ENCODE measurements at regions not wholly inside any gene's neighbourhood (a gene's known extent, or its start where the extent isn't known, plus 50 kb on each side); places are given as distances from the start of the nearest gene placed in this dataset.

DNA sequence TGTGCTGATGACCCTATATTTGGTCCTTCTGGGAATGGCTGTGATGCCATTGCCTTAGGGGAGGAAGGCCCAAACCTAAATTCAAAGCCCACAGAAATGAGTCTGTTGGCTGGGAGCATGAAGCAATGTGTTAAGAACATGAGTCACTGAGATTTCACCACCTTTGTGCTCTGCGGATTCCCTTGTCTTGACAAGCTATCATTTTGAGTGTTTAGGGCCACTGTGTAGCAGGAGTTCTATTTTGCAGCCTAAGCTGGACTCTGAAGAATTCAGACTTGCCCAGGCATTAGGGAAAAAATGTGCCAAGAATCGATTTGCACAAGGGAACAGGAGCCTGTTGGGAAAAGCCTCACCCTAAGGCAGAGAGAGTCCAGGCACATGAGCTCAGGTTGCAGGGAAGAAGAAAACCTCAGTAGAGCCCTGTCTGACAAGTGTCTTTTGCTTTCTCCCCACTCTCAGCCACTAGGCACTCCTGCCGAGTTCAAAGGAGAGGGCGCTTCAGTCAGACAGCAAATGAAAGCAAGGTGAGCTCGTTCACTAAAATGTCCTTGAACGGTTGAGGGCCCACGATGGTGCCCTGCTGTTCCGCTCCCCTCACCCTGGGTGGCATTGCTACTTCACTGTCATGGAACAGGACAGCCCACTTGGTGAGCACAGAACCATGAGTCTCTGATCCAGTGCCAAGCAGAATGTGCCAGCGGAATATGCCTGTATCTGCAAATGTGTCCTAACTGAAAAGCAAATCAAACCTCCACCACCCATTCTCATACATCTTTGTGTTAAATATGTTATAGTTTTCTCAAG lies 93.6 kb downstream of the PRLHR start:
- DNase-seq (ENCODE audit: low read depth) = peak; percentile 70

DNA sequence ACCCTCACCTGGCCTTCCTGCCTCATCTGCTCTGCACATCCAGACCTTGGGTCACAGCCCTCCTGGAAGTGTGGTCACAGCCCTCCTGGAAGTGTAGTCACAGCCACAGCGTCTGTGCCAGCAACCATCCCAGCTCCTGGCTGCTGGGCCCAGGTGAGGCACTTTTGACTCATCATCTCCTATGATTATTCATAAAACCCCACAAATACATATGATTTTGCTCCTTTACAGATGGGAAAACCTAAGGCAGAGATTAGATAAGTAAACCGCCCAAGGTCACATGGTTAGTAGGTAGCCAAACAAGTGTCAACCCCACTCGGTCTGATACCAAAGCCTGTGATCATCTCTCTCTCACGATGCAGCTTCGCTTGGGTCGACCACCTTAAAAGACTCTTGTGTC lies 94.3 kb downstream of the PRLHR start:
- DNase-seq (ENCODE audit: low read depth) = no peak

DNA sequence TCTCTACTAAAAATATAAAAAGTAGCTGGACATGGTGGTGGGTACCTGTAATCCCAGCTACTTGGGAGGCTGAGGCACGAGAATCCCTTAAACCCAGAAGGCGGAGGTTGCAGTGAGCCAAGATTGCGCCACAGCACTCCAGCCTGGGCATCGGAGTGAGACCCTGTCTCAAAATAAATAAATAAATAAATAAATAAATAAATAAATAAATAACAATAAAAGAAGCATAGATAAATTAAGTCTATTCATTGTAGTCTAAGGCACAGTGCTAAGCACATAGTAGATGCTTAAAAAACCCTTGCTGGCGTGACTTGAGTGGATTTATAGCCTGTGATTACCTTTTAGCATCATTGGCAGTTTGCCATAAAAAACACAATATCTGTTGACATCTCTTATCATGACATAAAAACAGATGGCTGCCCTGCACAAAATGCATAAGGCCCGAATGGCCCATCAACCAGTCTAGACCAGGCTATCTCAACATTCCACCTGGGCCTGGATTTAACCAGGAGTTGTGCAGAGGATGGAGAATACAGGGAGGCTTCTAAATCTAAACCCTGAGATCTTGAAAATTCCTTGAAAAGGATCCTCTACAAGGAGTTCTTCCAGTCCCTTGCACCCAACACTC lies 94.9 kb downstream of the PRLHR start:
- no peak for DNase-seq (ENCODE audit: low read depth)

DNA sequence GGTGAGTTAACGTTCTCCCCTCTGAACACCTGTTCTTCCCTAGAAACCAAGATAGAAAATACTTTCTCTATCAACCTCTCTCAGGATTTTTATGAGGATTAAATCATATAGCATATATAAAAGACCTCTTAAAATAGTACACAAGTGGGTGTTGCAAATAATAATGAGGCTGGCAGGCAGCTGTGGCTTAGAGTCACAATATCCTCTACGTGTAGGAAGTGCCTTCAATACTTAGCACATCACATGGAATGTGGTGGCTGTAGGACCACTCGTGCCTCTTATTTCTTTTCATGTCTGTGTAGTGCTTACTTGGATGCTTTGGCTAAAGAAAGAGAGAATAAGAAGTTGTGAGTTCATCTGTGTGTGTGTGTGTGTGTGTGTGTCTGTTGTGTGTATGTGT lies 96.3 kb downstream of the PRLHR start:
- DNase-seq (ENCODE audit: low read depth) = no peak

DNA sequence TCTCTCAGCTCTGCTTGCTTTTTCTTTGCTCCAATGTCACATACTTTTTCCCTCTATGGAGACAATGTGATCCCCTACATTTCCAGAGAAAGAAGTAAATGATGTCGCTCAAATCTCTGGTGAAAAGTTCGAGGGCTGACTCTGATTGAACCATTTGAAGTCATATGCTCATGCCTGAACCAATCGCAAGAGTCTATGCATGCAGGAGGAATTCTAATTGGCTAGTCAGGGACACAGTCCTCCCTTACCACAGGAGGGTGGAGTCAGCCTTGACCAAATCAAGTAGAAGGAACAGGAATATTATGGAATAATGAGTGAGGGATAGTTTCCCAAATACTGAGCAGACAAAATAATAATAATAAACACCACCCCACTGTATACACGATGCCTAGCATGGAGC lies 96.8 kb downstream of the PRLHR start:
- DNase-seq (ENCODE audit: low read depth) = no peak

DNA sequence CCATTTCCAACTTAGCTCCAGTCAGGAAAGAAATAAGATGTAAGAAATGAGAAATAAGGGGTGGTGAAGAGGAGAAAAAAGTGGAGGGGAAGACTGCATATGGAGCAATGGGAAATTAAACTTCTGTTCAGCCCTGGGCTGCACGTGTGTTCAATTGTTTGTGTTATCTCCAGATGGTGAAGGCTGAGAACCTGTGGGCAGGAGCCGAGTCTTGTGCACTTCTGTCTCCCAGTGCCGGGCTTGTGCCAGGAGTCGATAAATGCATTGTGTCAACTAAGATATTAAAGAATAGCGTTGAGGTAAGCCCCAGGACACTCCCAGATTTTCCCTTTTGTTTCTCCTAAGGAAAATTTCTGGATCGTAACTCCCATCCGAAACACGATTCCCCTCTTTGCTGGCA lies 98.2 kb downstream of the PRLHR start:
- no peak for DNase-seq (ENCODE audit: low read depth)

DNA sequence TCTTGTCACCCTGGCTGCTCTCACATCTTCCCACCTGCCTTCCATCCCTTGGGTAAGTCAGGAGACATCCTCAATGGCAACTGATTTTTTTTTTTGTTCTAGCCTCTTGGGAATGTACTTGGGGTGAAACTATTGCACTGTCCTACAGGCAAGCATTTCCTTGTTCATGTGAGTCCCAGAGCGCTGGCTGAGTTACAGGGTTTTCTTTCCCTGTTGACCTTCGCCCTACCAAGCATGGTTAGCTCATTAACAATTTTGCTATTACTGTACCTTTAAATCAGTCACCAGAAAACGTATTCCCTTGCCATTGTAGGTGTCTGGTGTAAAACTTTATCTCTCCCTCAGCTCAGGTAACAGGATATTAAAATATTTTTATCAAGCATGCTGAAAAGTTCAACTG lies 98.9 kb downstream of the PRLHR start:
- no peak for DNase-seq (ENCODE audit: low read depth)

DNA sequence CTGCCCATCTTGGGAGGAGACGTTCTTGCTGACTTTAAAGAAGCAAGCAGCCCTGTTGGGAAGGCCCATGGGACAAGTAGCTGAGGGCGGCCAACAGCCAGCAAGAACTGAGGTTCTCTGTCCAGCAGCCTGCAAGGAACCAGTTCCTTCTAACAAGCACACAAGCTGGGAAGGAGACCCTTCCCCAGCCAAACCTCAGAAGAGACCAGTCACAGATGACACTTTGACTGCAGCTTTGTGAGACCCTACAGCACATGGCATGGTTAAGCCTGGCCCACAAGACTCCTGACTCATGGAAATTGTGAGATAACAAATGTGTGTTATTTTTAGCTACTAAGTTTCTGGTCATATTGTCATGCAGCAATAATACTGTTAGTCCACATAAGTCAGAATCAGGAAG lies 99.9 kb downstream of the PRLHR start:
- DNase-seq (ENCODE audit: low read depth) = no peak

DNA sequence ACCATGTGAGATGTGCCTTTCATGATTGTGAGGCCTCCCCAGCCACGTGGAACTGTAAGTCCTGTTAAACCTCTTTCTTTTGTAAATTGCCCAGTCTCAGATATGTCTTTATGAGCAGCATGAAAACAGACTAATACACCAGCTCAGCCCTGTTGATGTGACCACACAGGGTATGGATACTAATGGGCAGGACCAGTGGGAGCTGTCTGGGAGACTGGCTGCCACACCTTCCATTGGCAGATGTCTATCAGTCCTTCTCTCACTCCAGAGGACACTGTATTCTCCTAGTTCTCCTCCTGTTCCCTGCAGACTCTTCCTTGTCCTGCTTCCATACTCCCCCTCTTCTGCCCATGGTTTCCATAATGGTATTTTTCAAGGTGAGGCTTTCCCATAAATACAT lies 104.4 kb downstream of the PRLHR start:
- DNase-seq (ENCODE audit: low read depth) = no peak

DNA sequence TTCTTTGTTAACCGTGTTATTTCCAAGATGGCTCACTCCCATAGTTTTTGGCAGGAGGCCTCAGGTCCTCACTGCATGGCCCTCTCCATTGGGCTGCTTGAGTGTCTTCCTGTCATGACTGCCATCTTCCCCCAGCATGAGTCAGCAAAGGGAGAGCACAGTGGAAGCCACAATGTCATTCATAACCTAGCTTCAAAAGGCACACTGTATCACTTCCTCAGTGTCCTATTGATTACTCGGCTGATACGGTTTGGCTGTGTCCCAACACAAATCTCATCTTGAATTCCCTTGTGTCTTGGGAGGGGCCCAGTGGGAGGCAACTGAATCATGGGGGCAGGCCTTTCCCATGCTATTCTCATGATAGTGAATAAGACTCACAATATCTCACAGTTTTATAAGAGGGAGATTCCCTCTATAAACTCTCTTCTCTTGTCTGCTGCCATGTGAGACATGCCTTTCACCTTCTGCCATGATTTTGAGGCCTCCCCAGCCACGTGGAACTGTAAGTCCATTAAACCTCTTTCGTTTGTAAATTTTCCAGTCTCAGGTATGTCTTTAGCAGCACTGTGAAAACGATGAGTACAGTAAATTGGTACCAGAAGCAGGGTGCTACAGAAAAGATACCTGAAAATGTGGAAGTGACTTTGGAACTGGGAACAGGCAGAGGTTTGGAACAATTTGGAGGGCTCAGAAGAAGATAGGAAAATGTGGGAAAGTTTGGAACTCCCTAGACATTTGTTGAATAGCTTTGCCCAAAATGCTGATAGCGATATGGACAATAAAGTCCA lies 106.5 kb downstream of the PRLHR start:
- no peak for DNase-seq (ENCODE audit: low read depth)

DNA sequence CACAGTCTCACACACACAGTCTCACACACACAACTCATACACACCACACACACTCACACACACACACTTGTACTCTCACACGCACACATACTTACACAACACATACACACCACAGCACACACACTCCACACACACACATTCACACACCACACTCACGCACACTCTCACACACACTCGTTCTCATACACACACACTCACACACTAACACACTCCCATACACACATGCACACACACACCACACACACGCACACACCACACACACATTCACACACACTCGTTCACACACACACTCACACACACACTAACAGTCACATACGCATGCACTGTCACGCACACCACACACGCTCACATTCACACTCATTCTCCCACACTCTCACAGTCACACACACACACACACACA lies 109.8 kb downstream of the PRLHR start:
- no peak for DNase-seq (ENCODE audit: low read depth)

DNA sequence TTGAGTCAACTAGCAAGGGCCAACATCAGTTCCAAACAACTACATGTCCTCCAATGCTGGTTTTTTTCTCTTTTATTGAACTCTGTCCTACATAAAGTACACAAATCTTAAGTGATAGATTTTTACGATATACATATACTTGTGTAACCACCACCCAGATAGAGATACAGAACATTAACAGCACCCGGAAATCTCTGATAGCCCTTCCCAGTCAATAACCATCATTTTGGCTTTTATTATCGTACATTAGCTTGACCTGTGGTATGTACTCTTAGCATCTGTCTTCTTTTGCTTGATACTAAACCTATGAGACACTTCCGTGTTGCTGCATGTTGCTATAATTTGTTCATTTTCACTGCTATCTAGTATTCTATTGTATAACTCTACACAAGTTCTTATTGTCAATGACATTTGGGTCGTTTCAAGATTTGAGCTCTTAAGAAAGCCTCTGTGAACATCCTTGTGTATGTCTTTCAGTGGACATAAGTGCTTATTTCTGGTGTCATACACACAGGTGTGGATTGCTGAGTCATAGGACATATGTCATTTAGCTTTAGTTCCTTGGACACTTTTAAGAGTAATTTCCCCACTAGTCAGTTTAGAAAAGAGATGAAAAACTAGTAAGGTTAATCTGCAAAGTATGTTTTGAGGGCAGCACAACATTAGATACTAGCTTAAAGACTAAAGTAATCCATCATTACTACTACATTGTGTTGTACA lies 111.1 kb downstream of the PRLHR start:
- no peak for DNase-seq (ENCODE audit: low read depth)

DNA sequence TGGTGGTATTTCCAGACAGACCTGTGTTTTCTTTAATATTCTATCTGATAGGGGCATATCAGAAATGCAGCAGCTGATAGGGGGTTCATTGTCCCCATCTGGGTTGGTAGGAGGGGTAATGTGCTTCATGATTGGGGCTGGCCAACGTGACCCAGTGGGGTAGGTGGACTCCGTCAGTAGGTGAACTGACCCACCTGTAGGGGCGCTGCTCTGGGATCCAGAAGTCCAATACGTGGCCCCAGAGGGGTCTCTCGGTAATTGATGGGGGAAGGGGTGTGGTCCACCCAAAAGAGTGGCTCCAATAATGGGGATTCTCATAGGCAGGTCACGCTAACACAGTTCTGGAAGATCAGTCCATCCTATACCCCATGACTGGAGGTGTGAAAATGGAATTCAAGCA lies 112.0 kb downstream of the PRLHR start:
- no peak for DNase-seq (ENCODE audit: low read depth)

DNA sequence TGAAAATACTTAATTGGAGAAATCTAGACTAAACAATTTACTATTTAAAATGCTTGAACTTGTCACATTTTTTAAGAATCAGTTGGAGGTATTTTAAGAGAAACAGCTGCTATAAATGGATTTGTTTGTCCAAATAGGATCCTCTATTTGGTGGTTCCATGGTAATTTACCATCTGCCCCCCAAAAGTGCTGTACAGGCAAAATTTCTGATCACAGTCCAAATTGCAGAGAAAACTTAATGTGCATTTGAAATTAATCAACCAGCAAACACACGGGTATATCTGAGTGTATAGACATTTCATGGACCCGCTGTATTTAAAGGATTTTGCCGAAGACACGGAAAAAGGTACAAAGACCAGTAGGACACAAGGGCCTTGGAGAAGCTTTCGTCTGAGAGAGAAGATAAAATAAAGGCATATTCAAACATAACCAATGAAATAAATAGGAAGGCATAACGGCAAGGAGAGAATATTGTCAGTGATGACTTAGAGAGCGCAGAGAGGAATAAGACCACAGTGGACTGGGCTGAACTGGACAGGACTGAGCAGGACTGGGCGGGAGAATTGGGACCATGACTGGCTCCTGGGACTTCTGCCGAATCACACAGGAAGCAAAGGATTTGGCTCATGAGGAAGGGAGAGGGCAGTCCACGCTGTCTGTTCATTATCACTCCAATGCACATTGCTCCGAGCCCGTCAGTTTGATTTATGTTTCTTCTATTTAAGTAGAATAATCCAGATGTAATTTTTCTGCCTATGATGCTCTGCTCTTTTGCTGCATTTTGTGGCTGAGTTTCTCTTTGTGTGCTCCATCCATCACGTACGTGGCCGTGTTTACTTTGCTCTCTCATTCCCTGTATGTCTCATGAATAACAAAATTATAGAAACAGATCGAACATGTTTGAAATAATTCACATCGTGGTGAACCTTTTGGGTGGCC lies 112.8 kb downstream of the PRLHR start:
- DNase-seq (ENCODE audit: low read depth) = no peak

DNA sequence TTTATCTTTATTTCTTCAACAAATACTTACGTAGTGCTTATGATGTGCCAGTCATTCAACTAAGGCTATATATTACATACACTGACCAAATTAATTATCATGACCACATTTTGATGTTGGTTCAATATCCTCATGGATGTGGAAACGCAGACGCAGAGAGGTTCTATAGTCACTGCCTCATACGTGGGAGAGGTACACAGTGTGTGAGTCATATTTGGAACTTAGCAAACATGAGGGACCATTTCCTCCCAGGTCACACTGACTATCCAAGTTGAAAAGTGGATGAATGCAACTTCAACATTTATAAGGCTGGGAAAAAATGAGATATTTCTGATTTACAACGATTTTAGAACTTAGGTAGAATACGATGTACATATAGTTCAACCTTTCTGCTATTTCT lies 113.6 kb downstream of the PRLHR start:
- DNase-seq (ENCODE audit: low read depth) = no peak

DNA sequence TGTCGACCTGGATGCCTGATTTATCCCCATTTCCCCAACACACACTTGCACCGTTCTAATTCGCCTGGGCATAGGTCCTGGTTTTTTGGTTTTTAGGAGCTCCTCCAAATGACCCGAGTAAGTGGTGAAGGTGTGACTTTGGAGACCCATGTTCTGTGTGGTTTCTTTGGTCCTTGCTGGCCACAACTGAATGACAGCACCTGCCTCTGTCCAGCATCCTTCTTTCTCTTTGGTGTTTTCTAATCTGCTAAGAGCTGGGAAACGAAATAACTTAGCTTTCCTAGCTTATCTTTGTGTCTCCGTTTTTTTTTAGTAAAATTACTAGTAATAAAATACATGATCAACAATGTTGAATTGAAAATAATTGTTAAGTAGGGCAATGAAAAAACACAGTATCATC lies 120.2 kb downstream of the PRLHR start:
- DNase-seq (ENCODE audit: low read depth) = no peak

DNA sequence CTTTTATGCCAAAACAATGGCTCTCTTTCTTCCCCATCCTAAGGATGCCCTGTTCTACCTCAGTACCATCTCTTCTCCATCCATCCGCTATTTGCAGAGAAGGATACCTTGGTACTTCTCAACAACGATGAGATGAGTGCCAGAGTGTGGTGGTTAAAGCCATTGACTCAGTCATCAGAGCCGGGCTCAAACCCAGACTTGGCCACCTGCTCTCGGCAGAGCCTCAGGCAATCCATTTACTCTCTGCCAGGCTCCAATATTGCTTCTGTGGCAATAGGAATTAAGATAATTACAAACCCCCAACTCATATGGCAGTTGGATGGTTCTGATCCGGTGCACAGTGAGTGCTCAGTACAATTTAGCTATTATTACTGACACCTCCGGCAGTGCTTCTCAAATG lies 121.3 kb downstream of the PRLHR start:
- no peak for DNase-seq (ENCODE audit: low read depth)

DNA sequence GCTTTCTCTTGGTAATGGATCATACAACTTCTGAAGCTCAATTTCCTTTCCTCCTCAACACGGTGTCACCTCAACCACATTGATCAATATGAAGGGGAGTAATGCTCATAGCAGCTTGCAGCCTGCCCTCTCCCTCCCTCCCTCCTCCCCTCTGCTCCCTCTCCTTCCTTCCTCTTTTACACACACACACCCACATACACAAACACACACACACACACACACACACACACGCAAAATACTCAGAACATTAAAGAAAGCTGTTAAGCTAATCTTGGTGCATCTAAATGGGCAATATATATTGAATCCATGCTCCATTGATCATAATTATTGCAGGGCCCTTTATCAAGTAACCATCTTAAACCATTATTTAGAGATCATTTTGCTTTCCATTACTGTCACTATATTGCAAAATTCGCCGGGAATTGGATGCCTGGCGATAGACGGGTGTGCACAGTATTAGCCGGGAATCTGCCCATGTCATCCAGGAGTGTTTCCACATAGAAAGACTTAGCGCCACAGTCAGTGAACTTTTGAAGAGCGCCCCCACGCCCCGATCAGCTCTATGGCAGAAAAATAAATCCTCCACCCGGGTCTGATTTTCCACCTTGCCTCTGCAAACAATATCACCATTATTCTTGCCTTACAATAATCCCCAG lies 122.0 kb downstream of the PRLHR start:
- no peak for DNase-seq (ENCODE audit: low read depth)

DNA sequence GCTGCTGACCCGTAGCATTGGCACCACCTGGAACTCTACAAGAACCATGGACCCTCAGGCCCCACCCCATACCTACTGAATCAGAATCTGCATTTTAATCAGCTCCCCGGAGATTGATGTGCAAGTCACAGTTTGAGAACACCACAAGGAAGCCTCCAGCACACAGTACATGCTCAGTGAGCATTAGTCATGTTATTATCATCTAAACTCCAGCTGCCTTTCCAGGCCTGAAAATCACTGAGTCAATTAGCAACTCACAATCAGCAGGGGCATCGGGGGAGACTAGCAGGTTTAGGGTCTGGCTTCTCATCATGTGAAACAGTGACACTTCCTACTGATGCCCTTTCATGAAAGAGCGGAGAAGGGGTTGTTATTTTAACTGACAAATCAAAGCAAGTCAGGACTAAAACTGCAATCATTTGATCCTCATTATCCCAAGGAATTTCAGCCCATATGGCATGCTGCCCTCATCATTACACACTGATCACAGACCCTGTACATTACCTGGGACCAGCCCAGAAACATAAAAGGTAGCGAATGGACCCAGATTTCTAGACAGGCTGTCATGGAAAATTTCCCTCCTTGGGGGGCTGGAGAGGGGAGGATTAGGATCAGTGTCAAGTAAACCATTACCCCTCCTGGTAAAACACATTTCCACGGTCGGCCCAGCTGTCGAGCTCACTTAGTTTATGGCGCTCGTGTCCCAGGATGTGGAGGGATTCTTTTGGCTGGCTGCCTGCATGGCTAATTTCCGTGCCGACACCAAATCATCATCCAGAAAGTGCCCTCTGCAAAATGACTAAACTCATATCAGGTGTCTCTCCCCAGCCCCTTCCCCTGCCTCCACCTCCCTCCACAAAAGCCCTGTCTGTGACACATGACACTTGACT lies 122.8 kb downstream of the PRLHR start:
- DNase-seq (ENCODE audit: low read depth) = peak; percentile 43

Data from LHCN-M2 (cell line).